ENCODE measurements at regions not wholly inside any gene's neighbourhood (a gene's known extent, or its start where the extent isn't known, plus 50 kb on each side); places are given as distances from the start of the nearest gene placed in this dataset.
"Not testable (repeated sequence)": the region's sequence is repeated elsewhere in the genome, so short reads cannot be mapped to it uniquely, and the experiment has no call there.

DNA sequence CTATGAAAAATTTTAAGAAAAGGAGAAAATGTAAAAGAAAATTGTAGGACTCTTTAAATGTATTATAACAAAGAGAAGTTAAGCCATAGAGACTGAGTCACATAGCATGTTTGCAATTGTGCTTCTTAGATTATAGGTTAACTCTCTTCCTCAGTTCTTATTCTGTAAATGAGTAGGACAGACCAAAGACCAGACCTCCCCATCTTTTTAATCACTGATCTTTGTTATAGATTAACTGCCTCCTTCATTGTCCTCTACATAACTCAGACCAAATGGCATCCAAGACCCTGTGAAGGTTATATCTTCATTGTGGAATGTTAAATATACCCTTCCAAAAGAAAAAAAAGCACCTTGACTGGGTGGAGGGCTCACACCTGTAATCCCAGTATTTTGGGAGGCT, 316.9 kb upstream of the LRRTM4 start:
- DNase-seq: no peak

DNA sequence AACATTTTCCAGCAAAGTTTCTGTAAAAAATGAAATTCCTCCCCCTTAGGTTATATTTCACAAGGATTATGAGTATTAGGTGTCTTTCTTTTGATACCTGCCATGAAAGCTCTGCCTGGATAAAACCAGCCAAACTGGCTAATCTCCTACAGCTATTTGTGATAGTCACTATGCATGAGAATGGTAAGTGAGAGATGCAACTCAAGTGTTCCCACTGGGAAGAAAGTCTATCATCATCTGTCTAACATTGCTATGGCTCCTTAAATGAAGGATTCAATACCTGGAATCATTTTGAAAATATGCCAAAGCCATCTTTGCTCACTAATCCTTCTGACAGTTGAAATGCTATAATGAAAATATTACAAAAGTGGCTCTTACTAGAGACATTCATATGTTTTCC, 339.9 kb upstream of the LRRTM4 start:
- DNase-seq: no peak

DNA sequence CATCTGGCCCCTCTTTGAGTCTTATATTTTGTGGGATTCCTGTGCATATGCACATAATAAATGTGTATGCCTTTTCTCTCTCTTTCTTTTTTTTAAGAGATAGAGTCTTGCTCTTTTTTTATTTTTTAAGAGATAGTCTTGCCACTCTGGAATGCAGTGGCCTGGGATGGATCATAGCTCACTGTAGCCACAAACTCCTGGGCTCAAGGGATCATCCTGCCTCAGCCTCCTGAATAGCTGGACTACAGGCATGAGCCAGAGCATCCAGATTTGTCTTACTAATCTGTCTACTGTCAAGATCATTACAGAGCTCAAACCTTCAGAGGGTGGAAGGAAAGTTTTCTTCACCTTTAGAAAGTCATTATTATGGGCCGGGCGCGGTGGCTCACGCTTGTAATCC, 342.2 kb upstream of the LRRTM4 start:
- no peak for DNase-seq

DNA sequence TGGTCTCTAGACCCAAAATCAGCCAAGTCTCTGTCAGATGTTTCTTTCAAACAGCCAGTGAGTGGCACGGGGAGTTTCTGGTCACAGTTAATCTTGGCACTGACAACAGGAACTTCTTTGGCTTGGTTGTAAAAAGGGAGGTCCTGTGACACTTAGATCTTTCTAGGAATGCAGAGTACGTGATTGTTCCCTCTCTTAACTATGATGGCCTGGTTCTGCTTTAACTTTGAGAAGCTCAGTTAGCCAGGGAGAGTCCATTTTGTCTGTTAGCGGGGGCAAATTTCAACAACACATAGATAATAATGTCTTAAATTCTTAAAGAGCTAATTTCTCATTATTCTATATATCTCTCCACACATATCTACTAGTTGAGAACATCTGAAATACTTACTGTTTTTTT, 344.5 kb upstream of the LRRTM4 start:
- DNase-seq: no peak

DNA sequence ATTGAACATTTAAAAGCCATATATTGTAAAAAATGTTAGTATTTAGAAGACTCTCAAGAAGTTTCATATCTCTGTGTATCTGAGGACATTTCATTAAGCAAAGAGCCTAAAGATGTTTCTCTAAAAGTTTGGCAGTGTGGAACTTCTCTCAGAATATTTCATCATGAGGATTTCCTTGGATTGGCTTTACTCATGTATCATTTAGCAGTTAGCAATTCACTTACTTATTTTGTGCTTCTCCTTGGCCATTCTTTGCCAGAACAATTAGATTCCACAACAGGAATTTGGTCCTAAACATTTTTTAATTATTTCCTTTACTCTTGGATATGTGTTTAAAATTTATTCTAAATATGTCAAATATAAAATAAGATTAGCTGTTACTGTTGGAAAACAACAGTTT, 345.0 kb upstream of the LRRTM4 start:
- DNase-seq: no peak

DNA sequence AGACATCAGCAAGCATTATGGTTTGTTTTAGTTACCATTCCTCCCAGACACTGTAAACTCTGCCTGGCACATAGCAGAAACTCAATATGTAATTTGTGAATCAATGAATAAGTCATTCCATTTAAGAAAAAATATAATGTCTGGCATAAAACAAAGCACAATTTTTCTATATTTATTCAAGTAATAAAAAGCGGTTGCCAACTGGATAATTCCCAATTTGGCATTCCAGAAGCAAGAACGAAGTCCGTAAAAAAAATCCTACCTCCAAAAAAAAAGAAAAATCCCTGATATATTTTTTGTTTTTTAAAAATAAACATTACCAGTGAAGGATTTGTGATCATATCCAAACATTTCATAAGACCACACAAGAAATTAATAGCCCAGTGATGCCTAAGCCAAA, 351.3 kb upstream of the LRRTM4 start:
- DNase-seq: no peak

DNA sequence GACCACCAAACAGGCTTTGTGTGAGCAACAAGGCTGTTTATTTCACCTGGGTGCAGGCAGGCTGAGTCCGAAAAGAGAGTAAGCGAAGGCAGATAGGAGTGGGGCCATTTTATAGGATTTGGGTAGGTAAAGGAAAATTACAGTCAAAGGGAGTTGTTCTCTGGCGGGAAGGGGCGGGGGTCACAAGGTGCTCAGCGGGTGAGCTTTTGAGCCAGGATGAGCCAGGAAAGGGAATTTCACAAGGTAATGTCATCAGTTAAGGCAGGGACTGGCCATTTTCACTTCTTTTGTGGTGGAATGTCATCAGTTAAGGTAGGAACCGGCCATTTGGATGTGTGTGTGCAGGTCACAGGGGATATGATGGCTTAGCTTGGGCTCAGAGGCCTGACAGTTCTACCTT, 378.0 kb upstream of the LRRTM4 start:
- not testable (repeated sequence) for DNase-seq

DNA sequence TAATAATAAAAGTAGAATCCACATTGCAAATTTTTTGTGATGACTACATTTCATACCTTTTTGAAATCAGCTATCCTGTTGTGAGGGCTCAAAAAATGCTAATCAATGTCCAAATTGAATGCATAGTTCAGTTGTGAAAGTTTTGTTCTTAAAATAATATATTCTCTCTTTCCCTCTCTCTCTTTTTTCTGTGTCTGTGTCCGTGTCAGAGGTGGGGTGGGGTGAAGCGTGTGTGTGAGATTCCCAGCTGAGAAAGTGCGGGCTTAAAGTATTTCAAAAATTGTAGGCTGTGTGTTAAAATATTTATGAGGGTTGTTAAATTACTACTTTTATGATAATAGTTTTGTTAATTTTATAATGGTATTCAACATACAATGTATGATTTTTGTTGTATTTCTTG, 388.0 kb upstream of the LRRTM4 start:
- DNase-seq: no peak

DNA sequence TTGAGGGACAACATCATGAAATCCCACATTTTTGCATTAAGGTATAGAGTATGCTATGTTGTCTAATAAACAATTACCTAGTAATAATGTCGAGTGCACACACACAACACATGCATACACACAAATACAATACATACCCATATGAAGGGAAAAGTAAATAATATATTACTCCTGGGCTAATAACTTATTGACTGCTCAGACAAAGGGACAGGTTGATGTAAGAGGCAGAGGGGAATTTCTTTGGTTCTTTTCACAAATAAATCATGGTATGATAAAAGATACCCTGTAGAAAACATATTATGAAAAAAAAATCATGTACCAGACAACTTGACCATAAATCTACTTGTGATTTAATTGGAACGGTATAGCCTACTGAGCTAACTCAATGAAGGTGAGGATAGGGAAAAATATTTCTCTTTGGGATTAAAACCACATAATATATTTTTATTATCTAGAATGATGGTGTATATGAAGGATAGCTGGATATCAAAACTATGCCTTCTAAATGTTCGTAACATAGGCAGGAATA, 398.7 kb upstream of the LRRTM4 start:
- DNase-seq: no peak

DNA sequence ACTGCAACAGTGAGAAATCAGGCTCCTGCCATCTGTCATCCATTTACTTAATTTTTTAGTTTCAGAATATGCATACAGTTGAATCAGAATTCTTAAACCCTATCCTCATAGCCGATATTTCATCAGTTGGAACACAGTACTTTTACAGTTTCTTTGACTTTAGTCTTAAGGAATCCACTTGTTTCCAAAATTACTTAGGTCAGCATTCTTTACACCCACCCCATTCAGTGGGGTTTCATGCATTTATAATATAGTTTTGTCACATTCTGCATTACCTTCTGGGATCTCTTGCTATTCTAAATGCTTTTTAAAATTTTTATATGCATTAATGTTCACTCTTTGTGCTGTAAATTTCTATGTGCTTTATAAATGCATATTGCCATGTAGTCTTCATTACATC, 400.4 kb upstream of the LRRTM4 start:
- DNase-seq: no peak

DNA sequence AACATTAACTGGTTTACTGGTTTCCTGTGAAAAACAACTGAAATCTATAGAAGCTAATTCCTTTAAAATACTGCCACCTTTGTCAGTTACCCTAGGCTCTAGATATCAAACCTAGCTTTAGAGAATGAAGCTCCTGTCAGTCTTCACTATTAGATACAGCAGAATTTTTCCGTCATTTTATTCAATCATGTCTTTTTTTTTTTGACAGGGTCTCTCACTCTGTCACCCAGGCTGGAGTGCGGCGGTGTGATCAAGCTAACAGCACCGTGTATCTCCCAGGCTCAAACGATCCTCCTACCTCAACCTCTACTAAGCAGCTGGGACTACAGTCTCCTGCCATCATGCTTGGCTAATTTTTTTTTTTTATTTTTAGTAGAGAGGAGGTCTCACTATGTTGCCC, 415.2 kb upstream of the LRRTM4 start:
- DNase-seq: no peak

DNA sequence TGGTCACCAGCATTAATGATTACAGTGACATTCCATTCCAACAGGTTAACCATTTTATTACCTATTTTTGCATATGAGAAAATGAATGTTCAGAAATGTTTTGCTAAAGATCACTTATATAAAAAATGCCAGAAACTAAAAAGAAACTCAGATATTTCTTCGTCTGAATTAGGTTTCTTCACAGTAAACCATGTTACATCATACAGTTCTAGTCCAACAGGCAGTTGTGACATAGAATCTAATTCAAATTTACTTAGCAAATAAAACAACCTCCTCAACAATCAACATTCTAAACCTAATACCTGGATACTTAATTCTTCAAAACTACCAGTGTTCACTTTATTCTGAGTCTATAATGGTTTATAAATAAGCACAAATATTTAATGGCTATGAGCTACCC, 416.3 kb upstream of the LRRTM4 start:
- DNase-seq: no peak

DNA sequence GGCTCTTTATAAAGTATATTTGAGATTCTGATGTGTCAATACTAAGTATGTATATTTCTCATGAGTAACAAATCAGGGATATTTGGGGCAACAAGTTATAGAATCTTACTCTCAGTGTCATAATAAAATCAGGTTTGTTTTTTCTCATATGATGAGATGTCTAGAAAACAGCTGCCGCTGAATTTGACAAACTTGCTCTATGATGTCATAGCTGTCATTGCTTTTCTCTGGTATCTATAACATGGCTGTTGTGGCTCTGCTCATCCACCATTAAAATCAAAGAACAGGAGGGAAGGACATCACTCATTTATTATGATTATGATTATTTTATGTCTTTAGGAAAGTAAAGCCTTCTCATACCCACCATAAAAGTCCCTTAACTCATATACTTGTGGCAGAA, 417.2 kb upstream of the LRRTM4 start:
- DNase-seq: no peak

DNA sequence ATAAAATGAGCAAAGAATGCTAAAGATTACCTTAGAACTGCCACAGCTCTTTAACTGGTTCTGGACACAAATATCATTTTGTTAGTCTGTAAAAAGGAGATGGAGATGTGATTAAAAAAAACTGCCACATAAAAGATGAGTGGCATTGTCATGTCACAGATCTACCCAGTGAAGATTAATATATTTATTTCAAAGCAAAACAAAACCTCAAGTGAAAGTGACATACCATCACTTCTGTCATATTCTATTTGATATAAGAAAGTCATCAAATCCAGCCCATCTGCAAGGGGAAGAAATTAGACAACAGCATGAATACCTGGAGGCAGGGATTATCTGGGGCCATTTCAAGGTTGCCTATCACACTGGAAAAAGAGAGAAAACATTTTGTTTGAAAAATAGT, 417.6 kb upstream of the LRRTM4 start:
- no peak for DNase-seq

DNA sequence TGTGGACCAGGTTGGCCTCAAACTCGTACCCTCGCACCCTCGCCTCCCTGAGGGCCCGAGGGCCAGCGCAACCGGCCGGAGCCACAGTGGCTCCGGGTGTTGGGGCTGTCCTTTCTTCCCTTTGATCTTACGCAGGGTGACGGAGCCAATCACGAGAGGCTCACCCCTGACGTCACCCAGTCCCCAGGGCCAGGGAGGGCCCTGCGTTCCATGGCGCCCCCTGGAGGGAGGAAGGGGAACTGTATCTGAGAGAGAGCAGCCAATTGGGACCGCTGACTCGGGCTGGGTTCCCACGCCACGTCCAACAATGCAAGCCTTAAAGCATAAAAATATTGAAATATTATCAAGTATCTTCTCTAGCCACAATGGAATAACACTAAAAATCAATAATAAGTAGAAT, 432.8 kb upstream of the LRRTM4 start:
- no peak for DNase-seq

DNA sequence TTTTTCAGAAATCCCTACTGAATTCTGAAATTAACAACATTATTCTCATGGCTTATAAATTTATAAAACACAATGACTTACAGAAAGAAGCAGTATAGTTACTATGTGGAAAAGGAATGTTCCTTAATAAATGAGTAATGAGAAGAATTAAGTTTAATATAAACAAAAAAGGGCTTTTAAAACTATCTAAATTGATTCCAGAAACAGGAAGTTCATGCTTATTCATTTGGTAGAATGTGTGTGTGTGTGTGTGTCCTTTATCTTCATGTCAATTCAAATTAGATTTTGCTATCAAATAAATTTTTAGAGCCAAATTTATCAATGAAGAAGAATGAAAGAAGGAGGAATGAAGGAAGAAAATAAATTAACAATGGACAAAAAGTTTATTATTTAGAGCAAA, 440.8 kb upstream of the LRRTM4 start:
- DNase-seq: no peak

DNA sequence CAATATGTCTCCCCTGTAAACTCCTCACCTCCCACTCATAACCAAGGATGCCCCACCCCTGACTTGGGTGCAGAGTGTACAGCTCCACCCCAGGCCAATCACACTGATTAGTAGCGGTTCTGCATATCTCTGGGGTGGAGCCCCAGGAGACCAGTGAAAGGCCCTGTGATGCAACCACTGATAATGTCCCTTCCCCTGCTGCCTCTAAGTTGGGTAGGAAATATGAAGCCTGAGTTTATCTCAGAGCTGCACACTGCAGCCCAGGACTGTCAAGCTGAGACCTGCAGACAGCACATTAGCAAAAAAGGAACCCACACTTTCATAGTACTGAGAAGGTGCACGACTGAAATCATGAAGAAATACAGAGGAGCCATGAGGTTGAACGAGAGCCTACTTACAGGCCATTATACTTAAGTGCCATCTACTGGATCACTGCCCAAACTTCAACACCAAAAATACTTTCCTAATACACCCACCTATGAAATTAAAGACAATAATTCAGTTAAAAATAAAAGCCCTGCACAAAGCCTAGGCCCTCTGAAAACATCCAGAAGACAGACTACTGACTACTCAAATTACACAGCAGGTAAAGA, 455.4 kb upstream of the LRRTM4 start:
- DNase-seq: no peak

DNA sequence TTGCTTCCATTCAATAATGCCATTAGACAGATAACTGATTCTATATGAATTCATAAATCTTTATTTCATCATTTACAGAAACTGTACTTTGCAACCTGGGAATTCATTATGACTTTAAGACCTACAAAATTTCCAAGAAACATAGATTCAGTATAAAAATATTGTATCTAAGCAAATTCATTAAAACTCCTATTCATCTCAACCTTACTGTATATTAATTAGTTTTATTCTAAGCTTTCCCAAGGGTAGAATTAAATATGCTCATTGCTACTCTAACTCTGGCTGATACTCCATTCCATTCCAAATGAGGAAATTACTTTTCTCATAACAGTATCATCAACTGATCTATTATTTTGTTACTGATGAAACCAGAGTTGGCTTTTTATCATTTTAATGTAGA, 473.0 kb upstream of the LRRTM4 start:
- no peak for DNase-seq

DNA sequence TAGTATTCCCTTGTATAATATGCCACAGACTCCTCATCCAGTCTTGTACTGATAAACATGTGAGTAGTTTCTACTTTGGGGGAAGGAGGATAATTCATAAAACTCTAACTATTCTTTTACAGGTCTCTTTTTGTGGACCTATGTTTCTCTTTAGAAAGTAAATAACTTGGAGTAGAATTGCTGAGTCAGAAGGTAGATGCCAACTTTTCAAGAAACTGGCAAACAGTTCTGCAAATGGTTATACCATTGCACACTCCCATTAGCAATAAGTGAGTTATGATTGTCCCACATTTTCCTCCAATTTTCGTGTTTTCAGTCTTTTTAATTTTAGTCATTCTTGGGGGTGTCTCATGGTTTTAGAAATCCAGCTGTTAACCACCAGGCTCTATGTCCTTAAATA, 477.2 kb upstream of the LRRTM4 start:
- DNase-seq: no peak

DNA sequence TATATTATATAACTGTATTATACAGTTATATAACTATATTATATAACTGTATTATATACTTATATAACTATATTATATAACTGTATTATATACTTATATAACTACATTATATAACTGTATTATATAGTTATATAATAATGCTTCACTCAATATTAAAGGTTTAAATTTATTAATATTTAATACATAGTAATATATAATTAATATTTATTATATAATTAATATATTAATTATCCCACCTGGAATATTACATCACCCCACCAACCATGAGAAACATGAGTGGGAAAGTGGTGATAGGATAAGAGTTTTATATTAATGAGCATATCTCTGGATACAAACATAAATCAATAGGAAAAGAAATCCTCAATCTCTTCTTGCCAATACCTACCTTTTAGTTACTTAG, 487.1 kb upstream of the LRRTM4 start:
- no peak for DNase-seq

DNA sequence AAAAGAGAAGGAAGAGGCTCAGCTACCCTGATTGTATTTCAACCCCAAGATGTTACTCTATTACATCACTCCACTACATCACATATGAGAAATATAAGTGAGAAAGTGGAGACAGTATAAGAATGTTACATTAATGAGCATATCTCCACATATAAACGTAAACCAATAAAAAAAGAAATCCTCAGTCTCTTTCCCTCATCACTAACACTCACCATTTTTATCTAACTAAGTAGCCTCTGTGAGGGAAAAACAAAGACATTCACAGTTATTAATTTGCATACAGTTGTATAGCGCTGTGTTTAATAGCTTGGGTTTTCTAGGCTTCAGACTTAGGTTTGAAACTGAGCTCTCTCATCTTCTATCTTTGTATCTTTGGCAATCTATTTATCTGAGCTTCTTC, 489.1 kb upstream of the LRRTM4 start:
- no peak for DNase-seq

DNA sequence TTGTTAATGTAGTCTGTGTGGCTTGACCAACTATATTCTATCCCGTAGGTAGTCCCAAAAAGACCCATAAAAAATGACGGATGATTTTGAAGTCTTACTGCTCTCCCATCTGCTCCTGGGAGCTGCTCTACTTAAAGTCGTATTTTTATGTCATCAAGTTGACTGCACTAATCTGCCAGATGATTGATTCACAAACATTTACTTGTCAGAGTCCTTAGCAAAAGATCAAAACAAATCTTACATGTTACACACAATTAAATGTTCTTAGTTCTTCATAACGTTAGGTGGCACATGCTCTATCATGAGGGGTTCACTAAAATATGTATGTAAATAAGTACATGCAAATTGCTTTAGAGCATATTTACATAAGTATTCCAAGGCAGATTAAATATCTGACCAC, 498.3 kb upstream of the LRRTM4 start:
- no peak for DNase-seq

DNA sequence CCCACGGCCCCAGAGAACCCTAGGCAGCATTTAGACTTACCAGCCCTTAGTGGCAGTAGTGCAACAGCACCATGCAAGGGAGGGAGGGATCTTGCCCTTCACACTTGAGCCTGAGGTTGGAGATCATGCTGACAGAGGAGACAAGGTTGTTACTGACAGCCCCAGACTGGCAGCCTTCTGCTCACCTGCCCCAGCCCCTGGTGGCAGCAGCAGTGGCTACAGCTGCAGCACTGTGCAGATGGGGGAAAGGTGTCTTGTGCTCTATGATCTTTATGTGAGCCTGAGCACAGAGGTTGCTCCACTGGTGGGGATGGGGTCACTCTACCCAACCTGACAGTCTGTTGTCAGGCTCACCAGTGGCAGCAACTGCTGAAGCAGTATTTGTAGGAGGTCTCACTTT, 501.2 kb upstream of the LRRTM4 start:
- DNase-seq: no peak

DNA sequence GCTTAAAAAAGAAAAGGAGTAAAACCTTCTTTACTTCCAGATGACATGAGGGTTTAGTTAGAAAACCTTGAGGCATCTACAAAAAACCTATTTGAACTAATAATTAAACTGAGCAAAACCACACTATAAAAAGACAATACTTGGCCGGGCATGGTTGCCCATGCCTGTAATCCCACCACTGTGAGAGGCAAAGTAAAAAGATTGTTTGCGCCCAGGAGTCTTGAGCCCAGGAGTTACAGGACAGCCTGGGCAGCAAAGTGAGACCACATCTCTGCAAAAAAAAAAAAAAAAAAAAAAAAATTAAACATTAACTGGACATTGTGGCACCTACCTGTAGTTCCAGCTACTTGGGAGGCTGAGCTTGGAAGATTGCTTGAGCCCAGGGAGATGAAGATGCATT, 502.8 kb upstream of the LRRTM4 start:
- DNase-seq: no peak

DNA sequence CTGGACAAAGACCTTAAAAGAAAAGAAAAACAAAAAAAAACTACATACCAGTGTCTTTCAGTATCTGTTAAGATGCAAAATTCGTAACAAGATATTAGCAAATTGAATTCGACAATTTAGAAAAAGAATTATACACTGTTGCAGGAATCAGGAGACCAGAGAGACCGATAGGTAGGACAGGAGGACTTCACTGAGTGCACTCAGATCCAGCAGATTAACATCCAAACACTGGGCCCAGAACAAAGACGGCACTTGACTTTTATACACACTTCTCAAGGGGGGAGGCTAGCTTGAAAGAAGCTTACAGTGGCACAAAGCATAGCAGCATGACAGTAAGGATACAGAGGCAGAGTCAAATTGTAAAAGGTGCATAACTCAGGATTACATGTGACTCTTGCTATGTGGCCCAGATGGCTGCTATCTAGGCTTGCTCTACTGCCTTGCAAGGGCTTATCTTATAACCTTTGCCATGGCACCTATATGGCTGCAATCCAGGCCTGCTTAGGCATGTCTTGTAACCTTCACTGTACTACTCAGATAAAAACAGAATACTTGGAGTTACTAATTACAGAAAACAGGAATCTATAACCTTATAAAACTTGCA, 507.3 kb upstream of the LRRTM4 start:
- no peak for DNase-seq

Measured in NCI-H345 (cell line).